ENCODE measurements at regions not wholly inside any gene's neighbourhood (a gene's known extent, or its start where the extent isn't known, plus 50 kb on each side); places are given as distances from the start of the nearest gene placed in this dataset.

DNA sequence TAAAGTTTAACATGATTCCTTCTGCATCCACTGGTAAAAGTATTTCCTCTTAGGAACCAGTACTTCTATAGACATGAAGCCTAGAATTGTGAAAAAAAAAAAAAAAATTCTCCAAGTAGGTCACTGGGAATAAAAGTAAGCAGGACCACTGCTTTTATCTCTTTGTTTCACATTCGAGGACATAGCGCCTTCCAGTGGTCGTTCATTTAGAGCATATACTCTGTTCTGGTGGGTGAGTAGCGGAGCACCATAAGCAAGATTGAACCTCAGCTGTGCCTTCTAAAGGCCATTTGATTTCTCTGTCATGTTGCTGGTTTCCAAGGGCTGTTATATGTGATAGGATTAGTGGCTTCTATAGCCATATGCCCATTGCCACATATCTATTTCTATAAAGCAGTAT is 393.1 kb downstream of the TMEM232 start:
- peak; percentile 51 for DNase-seq
- Histone ChIP-seq H3K4me1 (ENCODE audit: insufficient read depth, low read length) (no peaks in the 10 kb centered on the region), H4K91ac (ENCODE audit: insufficient read length, low read depth, low read length) (no peak overlapping the region), H2BK12ac (ENCODE audit: insufficient read length, low read depth, low read length) (no peak overlapping the region), H3K9ac (ENCODE audit: extremely low read depth, insufficient read length, low read length) (no peak overlapping the region), H2BK20ac (ENCODE audit: low read depth, low read length, poor library complexity, severe bottlenecking) (no peak overlapping the region), H3K56ac (ENCODE audit: insufficient read length, low read depth, low read length) (no peak overlapping the region), H2BK5ac (ENCODE audit: insufficient read length, low read length) (no peak overlapping the region), H3K9me3 (ENCODE audit: control insufficient read depth, low read depth, low read length) (no peaks in the 10 kb centered on the region), H4K5ac (ENCODE audit: insufficient read length, low read depth, low read length) (no peak overlapping the region), H3K79me2 (ENCODE audit: insufficient read depth, low read length) (no peaks in the 10 kb centered on the region), H2BK15ac (ENCODE audit: low read depth, low read length) (no peak overlapping the region), H3K18ac (ENCODE audit: insufficient read length, low read depth, low read length) (no peak overlapping the region), H3K14ac (ENCODE audit: insufficient read depth, low read length) (no peak overlapping the region), H3T11ph (ENCODE audit: low read length) (no peak overlapping the region), H3K4me2 (ENCODE audit: insufficient read depth, insufficient read length, low read length) (no peak overlapping the region), H2AFZ (ENCODE audit: low read length) (no peak overlapping the region), H2BK120ac (ENCODE audit: low read depth, low read length, poor library complexity, severe bottlenecking) (no peak overlapping the region), H3K27ac (ENCODE audit: insufficient read length, low read depth, low read length) (no peak overlapping the region), H3K27me3 (ENCODE audit: insufficient read depth, low read length) (no peaks in the 10 kb centered on the region), H3K23me2 (ENCODE audit: insufficient read length, low read depth, low read length, poor library complexity, severe bottlenecking) (no peaks in the 10 kb centered on the region), H3K79me1 (ENCODE audit: insufficient read depth, low read depth, low read length, poor library complexity, severe bottlenecking) (no peaks in the 10 kb centered on the region), H2AK5ac (ENCODE audit: insufficient read length, low read length) (no peak overlapping the region), H3K4ac (ENCODE audit: low read depth, low read length) (no peak overlapping the region), H3K23ac (ENCODE audit: insufficient read length, low read depth, low read length) (no peak overlapping the region), H4K8ac (replicated peaks; ENCODE audit: insufficient read length, low read depth, low read length) (no peak overlapping the region), H4K20me1 (ENCODE audit: control insufficient read depth, insufficient read depth, insufficient read length) (no peaks in the 10 kb centered on the region)
- TF ChIP-seq CTCF (conservative IDR thresholded peaks at IDR 0.05) = peak; percentile 80
- H3K4me1 Mint-ChIP-seq = no peaks in the 10 kb centered on the region
- no peak overlapping the region for H3K27ac Mint-ChIP-seq
- WGBS (ENCODE audit: extremely low coverage, insufficient read length, low lambda C conversion rate) = no CpG with 5 or more reads among the region's 4 CpGs
- no peaks in the 10 kb centered on the region; the same call in 1 of the 2 replicates for H3K27me3 Mint-ChIP-seq (ENCODE audit: low read depth)
- peaks cover 0 to 4% (median 4%) of the 10 kb centered on the region in 3 experiments; a peak in 1 of 7 replicates for H3K36me3 Mint-ChIP-seq (ENCODE audit: insufficient read depth in 1 of 3, low read depth in 3 of 3)
- H3K4me3 Mint-ChIP-seq = no peak overlapping the region
- peaks cover 0 to 3% of the 10 kb centered on the region in 2 experiments; a peak in 4 of 5 replicates for H3K9me3 Mint-ChIP-seq

Measured in H9 (cell line).